ENCODE measurements at regions not wholly inside any gene's neighbourhood (a gene's known extent, or its start where the extent isn't known, plus 50 kb on each side); places are given as distances from the start of the nearest gene placed in this dataset.

- peak; percentile 66 for ATAC-seq
- Histone ChIP-seq H3K36me3 (no peaks in the 10 kb centered on the region), H3K27ac (no peak overlapping the region), H3K27me3 (no peaks in the 10 kb centered on the region), H3K4me1 (peaks cover 0 to 12% (median 0%) of the 10 kb centered on the region in 3 donors), H3K4me3 (no peak overlapping the region), H3K9me3 (no peaks in the 10 kb centered on the region)
- no peak for TF ChIP-seq EP300 (IDR thresholded peaks at IDR 0.05)
- no peak for TF ChIP-seq POLR2AphosphoS5 (IDR thresholded peaks at IDR 0.05)
- TF ChIP-seq CTCF (IDR thresholded peaks at IDR 0.05) = no peak
- TF ChIP-seq POLR2A (IDR thresholded peaks at IDR 0.05) = no peak
- 31 to 43% methylated on average over 4 to 6 of the region's 7 CpGs for WGBS, 2 donors (ENCODE audit: low coverage in 1 of 2)
Observed at GRCh38 chr2:136247204-136247950, 129.4 kb upstream of the CXCR4 start.

- no peak for ATAC-seq
- WGBS, 2 donors (ENCODE audit: low coverage in 1 of 2) = 64 to 65% methylated on average over 6 to 9 of the region's 15 CpGs
- H3K4me1 ChIP-seq = peaks cover 0 to 12% (median 0%) of the 10 kb centered on the region in 3 donors
- no peak overlapping the region for H3K27ac ChIP-seq
- H3K9me3 ChIP-seq = no peaks in the 10 kb centered on the region
- no peak for TF ChIP-seq POLR2A (IDR thresholded peaks at IDR 0.05)
- no peak for TF ChIP-seq CTCF (IDR thresholded peaks at IDR 0.05)
- TF ChIP-seq POLR2AphosphoS5 (IDR thresholded peaks at IDR 0.05) = no peak
- TF ChIP-seq EP300 (IDR thresholded peaks at IDR 0.05) = no peak
- no peaks in the 10 kb centered on the region for H3K27me3 ChIP-seq
- H3K4me3 ChIP-seq = no peak overlapping the region
- H3K36me3 ChIP-seq = no peaks in the 10 kb centered on the region
Observed at GRCh38 chr2:136246086-136246669, 128.2 kb upstream of the CXCR4 start.

- H3K27ac ChIP-seq = no peak overlapping the region
- 72 to 100% methylated on average over 1 to 3 of the region's 8 CpGs for WGBS, 2 donors (ENCODE audit: low coverage in 1 of 2)
- H3K4me3 ChIP-seq = no peak overlapping the region
- TF ChIP-seq CTCF (IDR thresholded peaks at IDR 0.05) (no peak), EP300 (IDR thresholded peaks at IDR 0.05) (no peak), POLR2AphosphoS5 (IDR thresholded peaks at IDR 0.05) (no peak), POLR2A (IDR thresholded peaks at IDR 0.05) (no peak)
- H3K9me3 ChIP-seq = no peaks in the 10 kb centered on the region
- H3K36me3 ChIP-seq = no peaks in the 10 kb centered on the region
- H3K27me3 ChIP-seq = no peaks in the 10 kb centered on the region
- peaks cover 0 to 12% (median 0%) of the 10 kb centered on the region in 3 donors for H3K4me1 ChIP-seq
- ATAC-seq = no peak
Observed at GRCh38 chr2:136245211-136245610, 127.3 kb upstream of the CXCR4 start.

DNA sequence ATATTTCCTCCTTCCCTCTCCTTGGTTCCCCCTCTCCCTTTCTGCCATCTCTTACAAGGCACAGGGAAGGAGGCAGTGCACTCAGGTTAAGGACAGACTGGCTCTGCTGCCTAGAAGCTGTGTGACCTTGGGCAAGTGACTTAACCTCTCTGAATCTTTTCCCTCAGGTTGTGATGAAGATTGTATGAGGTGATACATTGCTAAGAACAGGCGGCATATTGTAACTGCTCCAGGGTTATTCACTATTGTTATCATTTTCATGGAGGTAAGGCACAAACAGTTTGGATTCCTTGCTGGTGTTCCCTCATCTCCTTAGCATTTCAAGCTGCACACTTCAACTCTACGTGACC, 126.6 kb upstream of the CXCR4 start:
- no peaks in the 10 kb centered on the region for H3K27me3 ChIP-seq
- peaks cover 0 to 12% (median 0%) of the 10 kb centered on the region in 3 donors for H3K4me1 ChIP-seq
- TF ChIP-seq CTCF (IDR thresholded peaks at IDR 0.05) (no peak), POLR2AphosphoS5 (IDR thresholded peaks at IDR 0.05) (no peak), EP300 (IDR thresholded peaks at IDR 0.05) (no peak), POLR2A (IDR thresholded peaks at IDR 0.05) (no peak)
- H3K4me3 ChIP-seq = no peak overlapping the region
- 94% methylated on average over 2 of the region's 2 CpGs; no CpG with 5 or more reads in 1 of the 2 donors for WGBS, 2 donors (ENCODE audit: low coverage in 1 of 2)
- no peaks in the 10 kb centered on the region for H3K36me3 ChIP-seq
- ATAC-seq = no peak
- H3K9me3 ChIP-seq = no peaks in the 10 kb centered on the region
- H3K27ac ChIP-seq = no peak overlapping the region

Data from gastroesophageal sphincter (tissue), 4 donors.